ENCODE measurements at regions not wholly inside any gene's neighbourhood (a gene's known extent, or its start where the extent isn't known, plus 50 kb on each side); places are given as distances from the start of the nearest gene placed in this dataset.

- TF ChIP-seq CTCF (IDR thresholded peaks at IDR 0.05; ENCODE audit: low read depth, low read length, poor library complexity, severe bottlenecking) (no peak), EZH2phosphoT487 (IDR thresholded peaks at IDR 0.05; ENCODE audit: borderline replicate concordance, low read length) (no peak)
Measured at GRCh38 chr3:164236851-164237250, 841.4 kb downstream of the SI start.

Data from DOHH2 (cell line).